ENCODE measurements at regions not wholly inside any gene's neighbourhood (a gene's known extent, or its start where the extent isn't known, plus 50 kb on each side); places are given as distances from the start of the nearest gene placed in this dataset.
"Not testable (repeated sequence)": the region's sequence is repeated elsewhere in the genome, so short reads cannot be mapped to it uniquely, and the experiment has no call there.

- no peak overlapping the region for H3K27ac ChIP-seq
- ChIA-PET CTCF (interaction anchor here (1.2 kb wide), 1 partner anchor 30 kb away, joined by 4 read pairs; no protein-coding TSS in a partner anchor), POLR2A (no interaction called here)
- H3K4me2 ChIP-seq: no peak overlapping the region
- FAIRE-seq (no peak), DNase-seq (ENCODE audit: low read depth in 1 of 2, low spot score in 1 of 2) (no peak), ATAC-seq (no peak)
- no peaks in the 10 kb centered on the region for H3K9me3 ChIP-seq
- TF ChIP-seq HOXB13 (CRISPR knock-in tag; IDR thresholded peaks at IDR 0.05; ENCODE audit: low read depth): no peak
- TF ChIP-seq USF2 (IDR thresholded peaks at IDR 0.05): no peak
- TF ChIP-seq RNF2 (IDR thresholded peaks at IDR 0.05; ENCODE audit: borderline replicate concordance, low read depth): no peak
- no peak for TF ChIP-seq ZNF302 (CRISPR knock-in tag; IDR thresholded peaks at IDR 0.05)
- no peak for TF ChIP-seq RFX5 (IDR thresholded peaks at IDR 0.05)
- TF ChIP-seq HOXB5 (CRISPR knock-in tag; IDR thresholded peaks at IDR 0.05): no peak
- no peaks in the 10 kb centered on the region for H3K4me1 ChIP-seq
- H3K4me3 ChIP-seq: no peak overlapping the region
- WGBS (ENCODE audit: missing lambda C conversion rate): 39% methylated on average over 4 of the region's 4 CpGs
Observed at GRCh38 chr16:76683051-76683450, 405.9 kb downstream of the CNTNAP4 start.

- ATAC-seq: no peak
- no peaks in the 10 kb centered on the region for H3K4me1 ChIP-seq
- POLR2A ChIA-PET: no interaction called here
- no peak overlapping the region for H3K27ac ChIP-seq
- H3K9me3 ChIP-seq: no peaks in the 10 kb centered on the region
- no peak for DNase-seq (ENCODE audit: low read depth in 1 of 2, low spot score in 1 of 2)
- FAIRE-seq: no peak
- H3K4me3 ChIP-seq: no peak overlapping the region
- CTCF ChIA-PET: no interaction called here
- no peak overlapping the region for H3K4me2 ChIP-seq
- WGBS (ENCODE audit: missing lambda C conversion rate): 0% methylated on average over 2 of the region's 2 CpGs
- no peak for TF ChIP-seq HDAC2 (IDR thresholded peaks at IDR 0.05)
- TF ChIP-seq RARB (CRISPR knock-in tag; IDR thresholded peaks at IDR 0.05): no peak
- no peak for TF ChIP-seq MAX (IDR thresholded peaks at IDR 0.05)
- TF ChIP-seq HOXB5 (CRISPR knock-in tag; IDR thresholded peaks at IDR 0.05): no peak
- TF ChIP-seq, protein P1, sequence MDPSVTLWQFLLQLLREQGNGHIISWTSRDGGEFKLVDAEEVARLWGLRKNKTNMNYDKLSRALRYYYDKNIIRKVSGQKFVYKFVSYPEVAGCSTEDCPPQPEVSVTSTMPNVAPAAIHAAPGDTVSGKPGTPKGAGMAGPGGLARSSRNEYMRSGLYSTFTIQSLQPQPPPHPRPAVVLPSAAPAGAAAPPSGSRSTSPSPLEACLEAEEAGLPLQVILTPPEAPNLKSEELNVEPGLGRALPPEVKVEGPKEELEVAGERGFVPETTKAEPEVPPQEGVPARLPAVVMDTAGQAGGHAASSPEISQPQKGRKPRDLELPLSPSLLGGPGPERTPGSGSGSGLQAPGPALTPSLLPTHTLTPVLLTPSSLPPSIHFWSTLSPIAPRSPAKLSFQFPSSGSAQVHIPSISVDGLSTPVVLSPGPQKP (IDR thresholded peaks at IDR 0.05; ENCODE audit: low read depth, low read length): no peak
Observed at GRCh38 chr16:76696876-76697275, 419.7 kb downstream of the CNTNAP4 start.

GRCh38 chr16:76705892-76706291 lies 428.7 kb downstream of the CNTNAP4 start:
- DNase-seq (ENCODE audit: low read depth in 1 of 2, low spot score in 1 of 2) (no peak), FAIRE-seq (no peak), ATAC-seq (no peak)
- ChIA-PET CTCF (no interaction called here), POLR2A (no interaction called here)
- H3K4me2 ChIP-seq: no peak overlapping the region
- H3K9me3 ChIP-seq: no peaks in the 10 kb centered on the region
- no peaks in the 10 kb centered on the region for H3K4me1 ChIP-seq
- no peak overlapping the region for H3K4me3 ChIP-seq
- no peak for TF ChIP-seq EHF (CRISPR knock-in tag; IDR thresholded peaks at IDR 0.05)
- H3K27ac ChIP-seq: no peak overlapping the region

DNA sequence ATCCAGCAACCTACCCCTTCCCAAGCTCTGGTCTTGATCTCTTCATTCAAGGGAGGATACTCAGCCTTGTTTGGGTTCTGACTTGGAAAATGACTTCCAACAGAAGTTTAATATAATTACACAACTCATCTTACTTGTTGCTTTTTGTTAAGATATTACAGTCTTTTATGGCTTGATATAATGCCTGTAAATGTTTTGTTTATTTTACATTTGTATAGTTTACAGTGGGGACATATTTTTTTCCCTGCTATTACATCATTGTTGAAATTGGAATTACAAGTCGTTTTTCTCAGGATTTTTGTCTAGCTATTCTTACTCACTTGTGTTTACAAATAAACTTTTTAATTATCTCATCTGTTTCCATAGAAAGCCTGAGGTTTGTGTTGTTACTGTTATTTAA lies 436.0 kb downstream of the CNTNAP4 start:
- CTCF ChIA-PET: interaction anchor here (1.1 kb wide), 1 partner anchor 457 kb away, joined by 3 read pairs; no protein-coding TSS in a partner anchor
- POLR2A ChIA-PET: no interaction called here
- H3K4me3 ChIP-seq: no peak overlapping the region
- no peak for ATAC-seq
- H3K9me3 ChIP-seq: peaks cover 3% of the 10 kb centered on the region; the same call in 1 of the 3 replicates
- no peak overlapping the region for H3K4me2 ChIP-seq
- DNase-seq (ENCODE audit: low read depth in 1 of 2, low spot score in 1 of 2): no peak
- H3K27ac ChIP-seq: no peak overlapping the region
- no peaks in the 10 kb centered on the region for H3K4me1 ChIP-seq
- 0% methylated on average over 1 of the region's 1 CpG for WGBS (ENCODE audit: missing lambda C conversion rate)
- no peak for FAIRE-seq
- TF ChIP-seq, protein P2, sequence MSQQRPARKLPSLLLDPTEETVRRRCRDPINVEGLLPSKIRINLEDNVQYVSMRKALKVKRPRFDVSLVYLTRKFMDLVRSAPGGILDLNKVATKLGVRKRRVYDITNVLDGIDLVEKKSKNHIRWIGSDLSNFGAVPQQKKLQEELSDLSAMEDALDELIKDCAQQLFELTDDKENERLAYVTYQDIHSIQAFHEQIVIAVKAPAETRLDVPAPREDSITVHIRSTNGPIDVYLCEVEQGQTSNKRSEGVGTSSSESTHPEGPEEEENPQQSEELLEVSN (IDR thresholded peaks at IDR 0.05; ENCODE audit: borderline replicate concordance, low read depth): no peak

DNA sequence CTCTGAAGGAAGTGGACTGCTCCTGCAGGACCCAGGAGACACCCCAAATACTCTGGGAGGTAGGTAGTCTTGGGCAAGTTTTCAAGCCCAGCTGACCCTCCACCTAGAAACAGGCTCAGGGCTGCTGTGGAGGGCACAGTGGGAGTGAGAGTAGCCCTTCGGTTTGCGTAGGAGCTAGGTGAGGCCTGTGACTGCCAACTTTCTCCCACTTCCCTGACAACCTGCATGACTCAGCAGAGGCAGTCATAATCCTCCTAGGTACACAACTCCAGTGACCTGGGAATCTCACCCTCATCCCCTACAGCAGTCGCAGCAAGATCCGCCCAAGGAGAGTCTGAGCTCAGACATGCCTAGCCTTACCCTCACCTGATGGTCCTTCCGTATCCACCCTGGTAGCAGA lies 439.1 kb downstream of the CNTNAP4 start:
- not testable (repeated sequence) for DNase-seq (ENCODE audit: low read depth in 1 of 2, low spot score in 1 of 2)

More for the DNA sequence above, 439.1 kb downstream of the CNTNAP4 start:
- H3K4me2 ChIP-seq, H3K9me3 ChIP-seq, FAIRE-seq, ATAC-seq, POLR2A ChIA-PET, H3K4me1 ChIP-seq, H3K27ac ChIP-seq, H3K4me3 ChIP-seq: not testable (repeated sequence)
- CTCF ChIA-PET: interaction anchor here (0.6 to 1.6 kb wide), 4 partner anchors 16 to 455 kb away, joined by 3 to 4 read pairs (median 3); no protein-coding TSS in a partner anchor
- 39% methylated on average over 4 of the region's 5 CpGs for WGBS (ENCODE audit: missing lambda C conversion rate)

All from A549 (cell line).